ENCODE measurements at regions not wholly inside any gene's neighbourhood (a gene's known extent, or its start where the extent isn't known, plus 50 kb on each side); places are given as distances from the start of the nearest gene placed in this dataset.
A peak's percentile ranks its signal among the peaks of the same experiment; 100 is the strongest.

DNA sequence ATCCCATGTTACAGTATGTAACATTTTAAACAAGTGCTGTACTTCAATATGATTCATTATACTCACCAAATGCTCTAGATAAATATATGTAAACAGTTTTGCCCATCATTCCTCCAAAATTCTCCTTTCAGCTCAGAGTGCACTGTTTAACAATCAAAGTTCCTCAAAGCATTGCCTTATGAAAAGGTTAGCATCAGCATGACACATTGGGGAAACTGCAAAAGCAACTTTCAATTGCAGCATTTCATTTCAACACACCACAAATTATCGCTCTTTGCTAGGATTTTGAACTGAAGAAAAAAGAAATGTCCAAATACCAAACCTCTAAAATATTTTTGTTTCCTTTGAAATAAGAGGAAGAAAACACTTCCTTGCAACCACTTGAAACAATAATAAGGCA, 413.2 kb downstream of the FLRT2 start:
- Histone ChIP-seq H3K27ac (ENCODE audit: insufficient read depth, low read length, poor library complexity, severe bottlenecking) (no peak overlapping the region), H3K9me3 (ENCODE audit: control insufficient read depth, low read length) (no peaks in the 10 kb centered on the region)

DNA sequence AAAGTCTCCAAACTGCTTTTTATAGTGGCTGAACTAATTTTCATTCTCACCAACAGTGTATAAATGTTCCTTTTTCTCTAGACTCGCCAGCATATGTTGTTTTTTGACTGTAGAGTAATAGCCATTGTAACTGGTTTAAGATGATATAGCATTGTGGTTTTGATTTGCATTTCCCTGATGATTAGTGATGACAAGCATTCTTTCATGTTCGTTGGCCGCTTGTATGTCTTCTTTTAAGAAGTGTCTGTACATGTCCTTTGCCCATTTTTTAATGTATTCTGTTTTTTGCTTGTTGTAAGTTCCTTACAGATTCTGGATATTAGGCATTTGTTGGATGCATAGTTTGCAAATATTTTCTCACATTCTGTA, 404.9 kb downstream of the FLRT2 start:
- peak overlapping the region; percentile 77 for H3K4me3 ChIP-seq (ENCODE audit: insufficient read depth, low read depth, low read length, poor library complexity, severe bottlenecking)
- DNase-seq = no peak
- H3K27ac ChIP-seq (ENCODE audit: insufficient read depth, low read length, poor library complexity, severe bottlenecking) = peak overlapping the region; percentile 77
- H3K36me3 ChIP-seq (ENCODE audit: control insufficient read depth, insufficient read depth, low read length) = no peaks in the 10 kb centered on the region
- peaks cover 7% of the 10 kb centered on the region for H3K4me1 ChIP-seq (ENCODE audit: control insufficient read depth, insufficient read depth, low read length, poor library complexity, severe bottlenecking)
- H3K9me3 ChIP-seq (ENCODE audit: control insufficient read depth, low read length) = no peaks in the 10 kb centered on the region
- H3K27me3 ChIP-seq (replicated peaks; ENCODE audit: control insufficient read depth, insufficient read depth, low read length, poor library complexity, severe bottlenecking) = no peaks in the 10 kb centered on the region

More for the DNA sequence above, 413.2 kb downstream of the FLRT2 start:
- no peaks in the 10 kb centered on the region for H3K27me3 ChIP-seq (replicated peaks; ENCODE audit: control insufficient read depth, insufficient read depth, low read length, poor library complexity, severe bottlenecking)
- peaks cover 3% of the 10 kb centered on the region for H3K4me1 ChIP-seq (ENCODE audit: control insufficient read depth, insufficient read depth, low read length, poor library complexity, severe bottlenecking)
- no peaks in the 10 kb centered on the region for H3K36me3 ChIP-seq (ENCODE audit: control insufficient read depth, insufficient read depth, low read length)
- no peak for DNase-seq
- no peak overlapping the region for H3K4me3 ChIP-seq (ENCODE audit: insufficient read depth, low read depth, low read length, poor library complexity, severe bottlenecking)

- peak; percentile 47 to 58 (median 50) for DNase-seq
- H3K27ac ChIP-seq (ENCODE audit: insufficient read depth, low read length, poor library complexity, severe bottlenecking) = peak overlapping the region; percentile 77
Observed at GRCh38 chr14:85934123-85934885, 404.4 kb downstream of the FLRT2 start.

DNA sequence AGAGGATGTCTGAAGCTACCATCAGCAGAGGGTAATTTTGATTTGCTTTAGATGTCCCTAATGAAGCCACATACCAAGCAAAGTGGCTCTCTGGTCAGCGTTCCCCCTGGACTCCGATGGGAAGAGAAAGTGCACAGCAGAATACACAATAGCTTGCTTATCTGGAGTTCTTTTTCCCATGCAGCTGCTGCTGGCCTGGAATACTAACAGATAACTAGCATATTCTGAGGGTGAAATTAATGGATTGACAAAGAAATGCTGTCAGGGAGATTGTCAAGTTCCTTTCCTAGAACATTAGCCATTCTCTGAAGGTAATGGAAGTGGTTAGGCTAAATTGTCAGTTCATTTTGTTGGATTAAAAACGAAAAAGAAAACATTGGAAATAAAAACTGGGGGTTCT, 391.3 kb downstream of the FLRT2 start:
- DNase-seq = no peak
- Histone ChIP-seq H3K9me3 (ENCODE audit: control insufficient read depth, low read length) (no peaks in the 10 kb centered on the region), H3K27ac (ENCODE audit: insufficient read depth, low read length, poor library complexity, severe bottlenecking) (no peak overlapping the region), H3K36me3 (ENCODE audit: control insufficient read depth, insufficient read depth, low read length) (no peaks in the 10 kb centered on the region), H3K4me1 (ENCODE audit: control insufficient read depth, insufficient read depth, low read length, poor library complexity, severe bottlenecking) (no peaks in the 10 kb centered on the region), H3K27me3 (replicated peaks; ENCODE audit: control insufficient read depth, insufficient read depth, low read length, poor library complexity, severe bottlenecking) (no peaks in the 10 kb centered on the region), H3K4me3 (ENCODE audit: insufficient read depth, low read depth, low read length, poor library complexity, severe bottlenecking) (no peak overlapping the region)

More at GRCh38 chr14:85934123-85934885, 404.4 kb downstream of the FLRT2 start:
- Histone ChIP-seq H3K36me3 (ENCODE audit: control insufficient read depth, insufficient read depth, low read length) (no peaks in the 10 kb centered on the region), H3K4me1 (ENCODE audit: control insufficient read depth, insufficient read depth, low read length, poor library complexity, severe bottlenecking) (peaks cover 7% of the 10 kb centered on the region), H3K4me3 (ENCODE audit: insufficient read depth, low read depth, low read length, poor library complexity, severe bottlenecking) (peak overlapping the region; percentile 77), H3K27me3 (replicated peaks; ENCODE audit: control insufficient read depth, insufficient read depth, low read length, poor library complexity, severe bottlenecking) (no peaks in the 10 kb centered on the region), H3K9me3 (ENCODE audit: control insufficient read depth, low read length) (no peaks in the 10 kb centered on the region)

DNA sequence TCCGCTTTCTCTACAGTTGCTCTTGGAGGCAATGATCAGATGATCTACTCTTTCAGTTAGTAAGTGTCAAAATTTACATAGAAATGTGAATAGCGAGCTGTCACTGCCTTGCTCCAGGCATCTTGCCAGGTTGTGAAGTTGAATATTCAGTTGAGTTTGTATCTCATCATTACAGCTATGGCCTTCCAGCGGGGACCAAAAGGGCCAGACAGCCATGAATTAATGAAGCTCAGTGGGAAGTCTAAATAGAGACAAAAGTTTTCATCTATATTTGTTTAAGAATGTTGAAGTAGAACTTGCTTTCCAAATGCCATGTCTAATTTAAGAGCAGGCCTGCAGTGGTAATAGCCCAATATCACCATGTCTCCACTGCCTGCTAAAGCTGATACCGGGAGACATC, 387.8 kb downstream of the FLRT2 start:
- H3K4me1 ChIP-seq (ENCODE audit: control insufficient read depth, insufficient read depth, low read length, poor library complexity, severe bottlenecking) = no peaks in the 10 kb centered on the region
- no peak overlapping the region for H3K4me3 ChIP-seq (ENCODE audit: insufficient read depth, low read depth, low read length, poor library complexity, severe bottlenecking)
- no peak overlapping the region for H3K27ac ChIP-seq (ENCODE audit: insufficient read depth, low read length, poor library complexity, severe bottlenecking)
- no peaks in the 10 kb centered on the region for H3K27me3 ChIP-seq (replicated peaks; ENCODE audit: control insufficient read depth, insufficient read depth, low read length, poor library complexity, severe bottlenecking)
- no peaks in the 10 kb centered on the region for H3K36me3 ChIP-seq (ENCODE audit: control insufficient read depth, insufficient read depth, low read length)
- DNase-seq = no peak
- H3K9me3 ChIP-seq (ENCODE audit: control insufficient read depth, low read length) = no peaks in the 10 kb centered on the region

DNA sequence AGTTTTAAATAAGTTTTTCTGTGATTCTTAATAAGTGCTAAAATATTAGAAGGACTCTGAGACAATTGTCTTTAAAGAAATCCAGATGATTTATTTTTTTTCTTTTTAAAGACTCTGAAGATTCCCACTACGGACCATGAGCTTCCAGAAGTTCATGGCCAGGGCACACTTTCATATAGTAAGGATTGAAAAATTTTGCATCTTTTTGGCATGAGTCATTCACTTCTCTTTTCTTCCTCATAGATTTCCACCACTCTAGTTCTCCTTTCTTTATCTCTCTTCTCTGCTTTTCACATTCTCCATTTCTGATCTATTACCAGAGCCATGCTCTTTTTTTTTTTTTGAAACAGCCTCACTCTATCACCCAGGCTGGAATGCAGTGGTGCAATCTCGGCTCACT, 385.8 kb downstream of the FLRT2 start:
- Histone ChIP-seq H3K36me3 (ENCODE audit: control insufficient read depth, insufficient read depth, low read length) (no peaks in the 10 kb centered on the region), H3K9me3 (ENCODE audit: control insufficient read depth, low read length) (no peaks in the 10 kb centered on the region)

DNA sequence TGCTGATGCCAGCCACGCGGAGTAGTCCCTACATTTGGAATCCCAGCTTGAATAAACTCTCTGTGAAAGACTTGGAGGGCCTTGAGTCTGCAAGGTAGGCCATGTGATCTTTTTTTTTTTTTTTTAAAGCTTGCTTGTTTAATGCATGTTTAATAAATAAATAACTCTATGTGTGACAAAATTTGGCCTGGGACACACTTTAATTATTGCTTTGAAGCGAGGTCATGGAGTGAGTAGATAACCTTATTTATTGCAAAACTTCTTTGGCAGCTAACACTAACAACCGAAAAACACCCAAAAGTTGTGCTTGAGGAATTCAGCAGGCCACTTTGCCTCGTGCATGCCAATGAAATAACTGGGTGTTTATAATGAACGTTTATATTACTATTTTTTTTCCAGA, 382.2 kb downstream of the FLRT2 start:
- no peaks in the 10 kb centered on the region for H3K9me3 ChIP-seq (ENCODE audit: control insufficient read depth, low read length)

More for the DNA sequence above, 385.8 kb downstream of the FLRT2 start:
- Histone ChIP-seq H3K27me3 (replicated peaks; ENCODE audit: control insufficient read depth, insufficient read depth, low read length, poor library complexity, severe bottlenecking) (no peaks in the 10 kb centered on the region), H3K4me1 (ENCODE audit: control insufficient read depth, insufficient read depth, low read length, poor library complexity, severe bottlenecking) (no peaks in the 10 kb centered on the region), H3K4me3 (ENCODE audit: insufficient read depth, low read depth, low read length, poor library complexity, severe bottlenecking) (no peak overlapping the region), H3K27ac (ENCODE audit: insufficient read depth, low read length, poor library complexity, severe bottlenecking) (no peak overlapping the region)
- no peak for DNase-seq

DNA sequence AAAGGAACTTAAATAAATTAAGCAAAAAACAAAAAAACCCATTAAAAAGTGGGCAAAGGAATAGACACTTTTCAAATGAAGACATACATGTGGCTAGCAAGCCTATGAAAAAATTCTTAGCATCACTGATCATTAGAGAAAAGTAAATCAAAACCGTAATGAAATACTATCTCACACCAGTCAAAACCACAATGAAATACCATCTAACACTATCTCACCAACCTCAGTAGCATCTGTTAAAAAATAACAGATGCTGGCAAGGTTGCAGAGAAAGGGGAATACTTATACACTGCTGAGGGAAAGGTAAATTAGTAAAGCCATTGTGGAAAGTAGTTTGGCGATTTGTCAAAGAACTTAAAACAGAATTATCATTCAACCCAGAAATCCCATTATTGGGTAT, 381.1 kb downstream of the FLRT2 start:
- H3K36me3 ChIP-seq (ENCODE audit: control insufficient read depth, insufficient read depth, low read length) = no peaks in the 10 kb centered on the region
- no peaks in the 10 kb centered on the region for H3K9me3 ChIP-seq (ENCODE audit: control insufficient read depth, low read length)
- no peak for DNase-seq
- H3K4me3 ChIP-seq (ENCODE audit: insufficient read depth, low read depth, low read length, poor library complexity, severe bottlenecking) = no peak overlapping the region
- H3K27me3 ChIP-seq (replicated peaks; ENCODE audit: control insufficient read depth, insufficient read depth, low read length, poor library complexity, severe bottlenecking) = no peaks in the 10 kb centered on the region
- H3K27ac ChIP-seq (ENCODE audit: insufficient read depth, low read length, poor library complexity, severe bottlenecking) = no peak overlapping the region
- H3K4me1 ChIP-seq (ENCODE audit: control insufficient read depth, insufficient read depth, low read length, poor library complexity, severe bottlenecking) = no peaks in the 10 kb centered on the region

More for the DNA sequence above, 382.2 kb downstream of the FLRT2 start:
- Histone ChIP-seq H3K27me3 (replicated peaks; ENCODE audit: control insufficient read depth, insufficient read depth, low read length, poor library complexity, severe bottlenecking) (no peaks in the 10 kb centered on the region), H3K4me3 (ENCODE audit: insufficient read depth, low read depth, low read length, poor library complexity, severe bottlenecking) (no peak overlapping the region), H3K36me3 (ENCODE audit: control insufficient read depth, insufficient read depth, low read length) (no peaks in the 10 kb centered on the region), H3K4me1 (ENCODE audit: control insufficient read depth, insufficient read depth, low read length, poor library complexity, severe bottlenecking) (no peaks in the 10 kb centered on the region), H3K27ac (ENCODE audit: insufficient read depth, low read length, poor library complexity, severe bottlenecking) (no peak overlapping the region)
- no peak for DNase-seq

GRCh38 chr14:85909581-85909980, 379.6 kb downstream of the FLRT2 start:
- no peak for DNase-seq
- Histone ChIP-seq H3K4me1 (ENCODE audit: control insufficient read depth, insufficient read depth, low read length, poor library complexity, severe bottlenecking) (no peaks in the 10 kb centered on the region), H3K27me3 (replicated peaks; ENCODE audit: control insufficient read depth, insufficient read depth, low read length, poor library complexity, severe bottlenecking) (no peaks in the 10 kb centered on the region), H3K36me3 (ENCODE audit: control insufficient read depth, insufficient read depth, low read length) (no peaks in the 10 kb centered on the region), H3K9me3 (ENCODE audit: control insufficient read depth, low read length) (no peaks in the 10 kb centered on the region), H3K27ac (ENCODE audit: insufficient read depth, low read length, poor library complexity, severe bottlenecking) (no peak overlapping the region), H3K4me3 (ENCODE audit: insufficient read depth, low read depth, low read length, poor library complexity, severe bottlenecking) (no peak overlapping the region)

- no peaks in the 10 kb centered on the region for H3K36me3 ChIP-seq (ENCODE audit: control insufficient read depth, insufficient read depth, low read length)
- H3K27me3 ChIP-seq (replicated peaks; ENCODE audit: control insufficient read depth, insufficient read depth, low read length, poor library complexity, severe bottlenecking) = no peaks in the 10 kb centered on the region
- no peaks in the 10 kb centered on the region for H3K9me3 ChIP-seq (ENCODE audit: control insufficient read depth, low read length)
- DNase-seq = no peak
- no peak overlapping the region for H3K4me3 ChIP-seq (ENCODE audit: insufficient read depth, low read depth, low read length, poor library complexity, severe bottlenecking)
- H3K27ac ChIP-seq (ENCODE audit: insufficient read depth, low read length, poor library complexity, severe bottlenecking) = no peak overlapping the region
- no peaks in the 10 kb centered on the region for H3K4me1 ChIP-seq (ENCODE audit: control insufficient read depth, insufficient read depth, low read length, poor library complexity, severe bottlenecking)
Observed at GRCh38 chr14:85907536-85907935, 377.6 kb downstream of the FLRT2 start.
